Central memory CD8-positive, alpha-beta T cell (primary cell): ENCODE measurements at regions not wholly inside any gene's neighbourhood (a gene's known extent, or its start where the extent isn't known, plus 50 kb on each side); places are given as distances from the start of the nearest gene placed in this dataset.

Experiments
- ATAC-seq: fragments of 150-1000 bp; cut with Tn5 transposase; replicated peaks from 2 replicates; pipeline ENCODE4 v1.10.0; 2022; ENCODE audit warnings: mild to moderate bottlenecking, moderate FRiP score, moderate number of reproducible peaks; ENCODE audit not compliant: poor library complexity, severe bottlenecking; ENCODE audit errors: extremely low read depth
- DNase-seq, 2 donors: peaks; one replicate each; pipeline ENCODE4 v3.0.0; 2021; ENCODE audit warnings: low spot score in 2 of 2
- H3K27ac Mint-ChIP-seq: one replicate; pipeline ENCODE4 v1.8.0; 2022; ENCODE audit warnings: low read depth, mild to moderate bottlenecking, moderate library complexity, mixed read lengths
- H3K27me3 Mint-ChIP-seq: one replicate; pipeline ENCODE4 v1.8.0; 2022; ENCODE audit warnings: mixed read lengths
- H3K36me3 Mint-ChIP-seq: one replicate; pipeline ENCODE4 v1.8.0; 2022; ENCODE audit warnings: mild to moderate bottlenecking, moderate library complexity, mixed read lengths; ENCODE audit not compliant: insufficient read depth
- H3K4me1 Mint-ChIP-seq: one replicate; pipeline ENCODE4 v1.8.0; 2022; ENCODE audit warnings: mixed read lengths
- H3K4me3 Mint-ChIP-seq: one replicate; pipeline ENCODE4 v1.8.0; 2022; ENCODE audit warnings: mild to moderate bottlenecking, moderate library complexity, mixed read lengths
- H3K9me3 Mint-ChIP-seq: one replicate; pipeline ENCODE4 v1.8.0; 2022; ENCODE audit warnings: mixed read lengths

DNA sequence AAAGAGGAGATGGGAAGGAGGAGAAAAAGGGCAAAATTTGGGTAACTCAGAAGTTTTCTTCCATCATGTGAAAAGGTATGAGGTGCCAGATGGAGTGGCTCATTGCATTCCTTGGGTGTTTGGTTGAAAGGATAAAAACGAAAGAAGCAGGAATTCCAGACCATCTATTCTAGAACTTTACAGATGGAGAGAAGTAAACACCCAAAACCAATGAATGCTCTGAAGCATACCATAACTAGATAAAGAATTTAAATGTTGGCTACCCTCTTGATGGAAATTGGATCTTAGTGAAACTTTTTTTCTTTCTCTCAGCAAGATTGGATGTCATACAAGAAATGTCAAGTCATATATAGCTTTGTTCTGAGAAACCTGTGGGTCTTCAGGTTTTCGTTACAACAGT lies 175.6 kb upstream of the FAR2 start:
- no peaks in the 10 kb centered on the region for H3K4me1 Mint-ChIP-seq
- no peak for DNase-seq

DNA sequence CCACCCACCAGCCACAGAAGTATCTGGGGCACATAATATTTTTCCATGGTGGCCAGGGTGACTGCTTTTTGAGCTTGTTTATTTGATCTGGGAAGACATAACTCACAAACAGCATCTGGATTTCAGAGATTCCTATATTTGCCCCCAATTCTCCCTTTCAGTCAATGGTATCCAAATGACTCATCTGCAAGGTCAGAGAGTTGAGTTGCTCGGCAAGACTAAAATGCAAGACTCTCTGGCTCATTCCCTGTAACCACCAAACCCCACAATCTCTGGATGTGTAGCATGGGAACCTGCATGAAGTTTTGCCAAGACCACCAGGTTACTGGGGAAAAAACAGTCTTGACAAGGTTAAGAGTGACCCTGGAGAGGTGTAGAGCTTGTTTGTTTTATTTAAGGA lies 174.9 kb upstream of the FAR2 start:
- H3K27me3 Mint-ChIP-seq: peaks cover 38% of the 10 kb centered on the region
- ATAC-seq: no peak
- H3K4me1 Mint-ChIP-seq: no peaks in the 10 kb centered on the region
- no peaks in the 10 kb centered on the region for H3K9me3 Mint-ChIP-seq
- H3K4me3 Mint-ChIP-seq: no peak overlapping the region
- no peak overlapping the region for H3K27ac Mint-ChIP-seq
- no peak for DNase-seq
- H3K36me3 Mint-ChIP-seq: no peaks in the 10 kb centered on the region

More for the DNA sequence above, 175.6 kb upstream of the FAR2 start:
- no peak overlapping the region for H3K4me3 Mint-ChIP-seq
- ATAC-seq: no peak
- no peaks in the 10 kb centered on the region for H3K36me3 Mint-ChIP-seq
- H3K9me3 Mint-ChIP-seq: no peaks in the 10 kb centered on the region
- no peak overlapping the region for H3K27ac Mint-ChIP-seq
- peaks cover 31% of the 10 kb centered on the region for H3K27me3 Mint-ChIP-seq

- peaks cover 38% of the 10 kb centered on the region for H3K27me3 Mint-ChIP-seq
- H3K27ac Mint-ChIP-seq: no peak overlapping the region
- H3K36me3 Mint-ChIP-seq: no peaks in the 10 kb centered on the region
- no peak overlapping the region for H3K4me3 Mint-ChIP-seq
- no peak for DNase-seq
- H3K9me3 Mint-ChIP-seq: no peaks in the 10 kb centered on the region
- ATAC-seq: no peak
- no peaks in the 10 kb centered on the region for H3K4me1 Mint-ChIP-seq
Measured at GRCh38 chr12:28974883-28975282, 174.2 kb upstream of the FAR2 start.

DNA sequence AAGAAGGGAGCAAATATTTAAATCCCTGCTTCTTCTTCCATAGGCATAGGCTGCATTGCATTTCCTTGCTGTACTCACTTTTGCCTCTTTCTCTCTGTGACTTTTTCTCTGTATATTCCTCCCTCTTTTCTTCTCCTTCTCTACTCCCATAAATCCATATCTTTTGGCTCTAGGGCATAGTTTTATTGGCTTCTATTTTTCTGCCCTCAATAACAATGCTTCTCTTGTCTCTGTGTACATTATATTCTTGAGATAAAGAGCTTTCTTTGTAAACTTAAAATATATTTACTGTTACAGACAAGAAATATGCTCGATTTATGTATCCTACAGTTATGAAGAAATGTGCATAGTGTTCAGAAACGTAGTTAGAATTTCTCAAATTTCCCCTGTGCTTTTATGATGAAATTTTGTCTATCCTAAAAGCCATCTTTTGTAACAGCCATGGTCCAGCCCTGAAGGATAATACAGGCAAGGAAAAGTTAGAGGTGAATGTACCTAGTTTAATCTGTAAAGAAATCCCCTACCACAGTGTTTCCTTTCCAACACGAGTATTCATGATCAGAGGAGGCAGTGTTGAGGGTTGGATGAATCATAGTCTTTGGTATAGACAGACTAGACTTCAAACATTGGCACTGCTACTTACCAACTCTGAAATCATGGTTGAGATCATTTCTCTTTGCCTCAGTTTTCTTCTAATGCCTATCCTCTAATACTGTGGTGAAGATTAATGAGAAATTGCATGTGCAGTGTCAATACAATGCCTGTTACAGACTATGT lies 173.3 kb upstream of the FAR2 start:
- H3K27me3 Mint-ChIP-seq: peaks cover 32% of the 10 kb centered on the region
- DNase-seq (no peak), ATAC-seq (no peak)
- H3K36me3 Mint-ChIP-seq: no peaks in the 10 kb centered on the region
- no peaks in the 10 kb centered on the region for H3K4me1 Mint-ChIP-seq
- no peaks in the 10 kb centered on the region for H3K9me3 Mint-ChIP-seq
- no peak overlapping the region for H3K4me3 Mint-ChIP-seq
- H3K27ac Mint-ChIP-seq: no peak overlapping the region

DNA sequence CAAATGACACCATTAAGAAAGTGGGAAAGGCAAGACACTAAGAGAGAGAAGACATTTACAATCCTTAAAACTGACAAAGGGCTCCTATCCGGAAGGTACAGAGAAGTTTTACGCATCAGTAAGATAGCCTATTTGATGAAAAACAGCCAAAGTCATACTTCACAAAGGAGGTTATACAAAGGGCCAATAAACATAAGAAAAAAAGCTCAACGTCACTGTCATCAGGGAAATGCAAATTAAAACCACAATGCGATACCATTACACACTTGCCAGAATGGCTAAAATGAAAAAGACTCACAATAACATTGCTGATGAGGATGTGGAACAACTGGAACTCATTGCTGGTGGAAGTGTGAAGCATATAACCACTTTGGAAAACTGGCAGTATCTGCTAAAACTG lies 168.6 kb upstream of the FAR2 start:
- Mint-ChIP-seq H3K9me3 (no peaks in the 10 kb centered on the region), H3K4me1 (no peaks in the 10 kb centered on the region), H3K4me3 (no peak overlapping the region), H3K36me3 (no peaks in the 10 kb centered on the region), H3K27me3 (peaks cover 22% of the 10 kb centered on the region), H3K27ac (no peak overlapping the region)
- DNase-seq (no peak), ATAC-seq (no peak)

DNA sequence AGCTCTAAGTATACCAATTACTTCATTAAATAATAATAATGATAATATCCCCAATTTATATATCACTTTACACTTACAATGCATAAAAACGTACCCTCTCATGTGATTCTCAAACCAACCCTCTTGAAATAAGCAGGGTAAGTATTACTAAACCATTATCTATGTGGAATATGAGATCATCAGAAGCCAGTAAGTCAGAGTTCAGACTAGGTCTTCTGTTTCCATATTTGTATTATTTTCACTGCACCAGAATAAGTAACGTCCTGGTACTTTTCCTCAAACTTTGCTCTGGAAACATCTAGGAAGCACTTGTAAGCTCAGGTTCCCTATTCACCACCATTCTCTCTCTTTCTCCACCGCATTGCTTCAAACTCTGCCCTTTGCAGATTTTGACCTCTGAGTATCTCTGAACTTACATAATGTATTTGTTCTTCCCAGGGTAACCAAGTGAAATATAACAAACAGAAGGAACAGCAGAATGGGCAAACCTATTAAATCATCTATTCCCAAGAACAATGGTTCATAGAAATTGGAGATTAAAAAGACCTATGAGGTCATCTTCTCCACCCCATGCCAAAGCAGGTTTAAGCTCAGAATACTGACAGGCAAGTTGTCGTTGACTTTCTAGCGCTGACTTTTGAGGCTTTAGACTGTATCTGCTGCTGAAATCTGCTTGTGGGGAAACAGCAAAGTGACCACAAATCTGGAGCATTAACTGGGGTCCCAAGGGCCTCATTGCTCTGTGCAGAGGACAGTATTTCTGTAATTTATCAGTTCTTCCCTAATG lies 161.3 kb upstream of the FAR2 start:
- Mint-ChIP-seq H3K4me1 (no peaks in the 10 kb centered on the region), H3K36me3 (no peaks in the 10 kb centered on the region), H3K4me3 (no peak overlapping the region), H3K9me3 (no peaks in the 10 kb centered on the region), H3K27ac (no peak overlapping the region), H3K27me3 (peaks cover 13% of the 10 kb centered on the region)
- ATAC-seq (no peak), DNase-seq (no peak)

- no peak overlapping the region for H3K4me3 Mint-ChIP-seq
- no peak overlapping the region for H3K27ac Mint-ChIP-seq
- no peak for DNase-seq
- no peaks in the 10 kb centered on the region for H3K4me1 Mint-ChIP-seq
- no peaks in the 10 kb centered on the region for H3K9me3 Mint-ChIP-seq
- ATAC-seq: no peak
- peaks cover 13% of the 10 kb centered on the region for H3K27me3 Mint-ChIP-seq
- H3K36me3 Mint-ChIP-seq: no peaks in the 10 kb centered on the region
Measured at GRCh38 chr12:28988325-28988704, 160.8 kb upstream of the FAR2 start.

GRCh38 chr12:28991626-28992025 lies 157.5 kb upstream of the FAR2 start:
- no peaks in the 10 kb centered on the region for H3K9me3 Mint-ChIP-seq
- DNase-seq: no peak
- H3K27me3 Mint-ChIP-seq: peaks cover 13% of the 10 kb centered on the region
- no peak overlapping the region for H3K27ac Mint-ChIP-seq
- ATAC-seq: no peak
- no peak overlapping the region for H3K4me3 Mint-ChIP-seq
- no peaks in the 10 kb centered on the region for H3K4me1 Mint-ChIP-seq
- H3K36me3 Mint-ChIP-seq: no peaks in the 10 kb centered on the region

- DNase-seq (no peak), ATAC-seq (no peak)
- H3K9me3 Mint-ChIP-seq: no peaks in the 10 kb centered on the region
- H3K36me3 Mint-ChIP-seq: no peaks in the 10 kb centered on the region
- H3K4me3 Mint-ChIP-seq: no peak overlapping the region
- no peak overlapping the region for H3K27ac Mint-ChIP-seq
- H3K4me1 Mint-ChIP-seq: no peaks in the 10 kb centered on the region
- peaks cover 12% of the 10 kb centered on the region for H3K27me3 Mint-ChIP-seq
Measured at GRCh38 chr12:28993720-28994119, 155.4 kb upstream of the FAR2 start.

DNA sequence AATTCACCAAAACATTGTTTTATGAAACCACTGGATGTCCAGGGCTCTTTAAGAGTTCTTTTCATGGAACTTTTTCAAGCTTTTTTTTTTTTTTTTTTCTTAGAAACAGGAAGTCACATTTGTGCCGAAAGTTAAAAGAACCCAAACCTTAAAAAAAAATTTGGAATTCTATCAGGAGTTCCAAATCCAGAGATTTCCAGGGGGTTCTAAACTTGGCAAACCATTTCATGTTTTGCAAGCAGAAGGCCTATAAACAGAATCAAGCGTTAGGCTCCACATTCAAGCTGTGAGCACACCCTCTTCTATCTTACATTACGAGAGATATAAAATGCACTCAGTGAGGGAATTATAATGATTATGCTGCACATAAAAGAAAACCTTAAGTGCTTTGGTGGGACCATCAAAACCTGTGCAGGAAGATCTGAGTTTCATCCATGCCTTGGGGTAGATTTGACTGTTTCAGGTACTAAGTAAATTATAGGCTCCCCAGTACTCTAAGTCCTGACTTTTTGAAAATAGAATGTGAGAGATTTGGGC lies 154.8 kb upstream of the FAR2 start:
- Mint-ChIP-seq H3K27me3 (peaks cover 7% of the 10 kb centered on the region), H3K4me1 (no peaks in the 10 kb centered on the region), H3K9me3 (no peaks in the 10 kb centered on the region), H3K27ac (no peak overlapping the region), H3K4me3 (no peak overlapping the region), H3K36me3 (no peaks in the 10 kb centered on the region)
- no peak for ATAC-seq
- DNase-seq: no peak

DNA sequence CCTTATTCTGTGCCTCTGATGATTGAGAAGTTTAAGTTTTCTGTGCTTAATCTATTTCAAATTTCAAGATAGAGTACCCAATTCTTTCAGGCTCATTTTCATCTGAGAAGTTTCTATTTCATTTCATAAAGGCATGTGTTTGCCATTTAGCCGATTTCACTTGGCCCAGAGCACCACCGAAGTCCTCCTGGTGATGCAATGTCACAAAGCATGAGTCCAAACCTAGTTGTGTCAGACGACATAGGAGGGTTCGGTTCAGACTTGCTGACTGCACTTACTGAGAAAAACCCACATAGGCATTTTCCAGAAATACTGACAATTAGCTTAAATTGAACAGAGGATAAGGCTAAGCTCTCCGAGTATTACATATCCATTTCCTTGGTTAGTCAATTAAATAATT lies 152.4 kb upstream of the FAR2 start:
- no peaks in the 10 kb centered on the region for H3K9me3 Mint-ChIP-seq
- H3K27ac Mint-ChIP-seq: no peak overlapping the region
- H3K36me3 Mint-ChIP-seq: no peaks in the 10 kb centered on the region
- peaks cover 10% of the 10 kb centered on the region for H3K27me3 Mint-ChIP-seq
- H3K4me3 Mint-ChIP-seq: no peak overlapping the region
- no peak for ATAC-seq
- no peak for DNase-seq
- H3K4me1 Mint-ChIP-seq: no peaks in the 10 kb centered on the region

GRCh38 chr12:28998662-28999120 lies 150.4 kb upstream of the FAR2 start:
- Mint-ChIP-seq H3K27ac (no peak overlapping the region), H3K4me1 (no peaks in the 10 kb centered on the region), H3K27me3 (peaks cover 10% of the 10 kb centered on the region), H3K4me3 (no peak overlapping the region), H3K9me3 (no peaks in the 10 kb centered on the region), H3K36me3 (no peaks in the 10 kb centered on the region)
- ATAC-seq (no peak), DNase-seq (no peak)
